SK-N-SH (cell line): ENCODE measurements at regions not wholly inside any gene's neighbourhood (a gene's known extent, or its start where the extent isn't known, plus 50 kb on each side); places are given as distances from the start of the nearest gene placed in this dataset.

Experiments used
- CTCF ChIA-PET: fragments of 300-600, 350-600 bp; formaldehyde crosslinking; extraction: SDS; loops from one replicate; lab custom pipeline; 2021; lab: Yijun Ruan, JAX
- POLR2A ChIA-PET: fragments of 350-600 bp; sonication (Branson Sonifier 250); formaldehyde crosslinking; extraction: SDS; loops from one replicate; lab custom pipeline; 2020; ENCODE audit warnings: antibody characterized with exemption, inconsistent platforms; lab: Yijun Ruan, JAX
- DNase-seq: peaks from one replicate; pipeline ENCODE4 v3.0.0; 2012
- H2AFZ ChIP-seq: fragments of 200-600 bp; sonication (generic); 2 replicates; pipeline ENCODE4 v1.8.1; 2016; ENCODE audit warnings: antibody characterized with exemption, mild to moderate bottlenecking, low read depth
- H3F3A ChIP-seq: fragments of 200-600 bp; sonication (generic); replicated peaks from 2 replicates; pipeline ENCODE3; 2016; ENCODE audit warnings: antibody characterized with exemption, mild to moderate bottlenecking; ENCODE audit not compliant: insufficient read depth
- H3K27ac ChIP-seq, 2 experiments: fragments of 200-500 bp in 1 of 2; fragments of 200-600 bp in 1 of 2; sonication (Bioruptor generic) in 1 of 2; sonication (generic), shearing (Covaris generic) in 1 of 2; 2 replicates each; pipeline versions ENCODE4 v1.5.1 to v1.6.1; 2014 to 2016; ENCODE audit warnings: low read depth in 2 of 2, inconsistent platforms in 1 of 2, low read length in 1 of 2, mild to moderate bottlenecking in 1 of 2, mixed read lengths in 1 of 2
- H3K27me3 ChIP-seq: fragments of 200-600 bp; sonication (generic), shearing (Covaris generic); 2 replicates; pipeline ENCODE4 v1.6.1; 2016; ENCODE audit warnings: mixed run types; ENCODE audit not compliant: insufficient read depth
- H3K36me3 ChIP-seq, 2 experiments: fragments of 200-500 bp in 1 of 2; fragments of 200-600 bp in 1 of 2; sonication (Bioruptor generic) in 1 of 2; sonication (generic) in 1 of 2; replicated peaks in 1 of 2; 2 replicates each; pipeline versions ENCODE3 to v1.5.1; 2014 to 2016; ENCODE audit warnings: low read length in 1 of 2, mild to moderate bottlenecking in 1 of 2; ENCODE audit not compliant: insufficient read depth in 2 of 2, control insufficient read depth in 1 of 2
- H3K4me1 ChIP-seq, 2 experiments: fragments of 200-500 bp in 1 of 2; fragments of 200-600 bp in 1 of 2; sonication (Bioruptor generic) in 1 of 2; sonication (generic), shearing (Covaris generic) in 1 of 2; 2 replicates each; pipeline versions ENCODE4 v1.5.1 to v1.6.1; 2014 to 2016; ENCODE audit warnings: low read depth in 1 of 2, low read length in 1 of 2, mixed run types in 1 of 2; ENCODE audit not compliant: insufficient read depth in 2 of 2, control insufficient read depth in 1 of 2
- H3K4me2 ChIP-seq: fragments of 200-600 bp; sonication (generic), shearing (Covaris generic); 2 replicates; pipeline ENCODE4 v1.6.1; 2017; ENCODE audit warnings: mixed run types
- H3K4me3 ChIP-seq, 2 experiments: fragments of 200-500 bp in 1 of 2; fragments of 200-600 bp in 1 of 2; sonication (Bioruptor generic) in 1 of 2; sonication (generic), shearing (Covaris generic) in 1 of 2; 2 replicates each; pipeline versions ENCODE4 v1.5.1 to v1.8.1; 2014 to 2016; ENCODE audit warnings: low read depth in 2 of 2, inconsistent platforms in 1 of 2, low read length in 1 of 2, mild to moderate bottlenecking in 1 of 2, mixed read lengths in 1 of 2, moderate library complexity in 1 of 2
- H3K79me2 ChIP-seq: fragments of 200-600 bp; sonication (generic); 2 replicates; pipeline ENCODE4 v1.8.1; 2017; ENCODE audit warnings: mild to moderate bottlenecking; ENCODE audit not compliant: insufficient read depth
- H3K9ac ChIP-seq: fragments of 200-600 bp; sonication (generic); 2 replicates; pipeline ENCODE4 v1.6.1; 2017; ENCODE audit warnings: mixed run types
- H3K9me2 ChIP-seq: fragments of 200-600 bp; sonication (generic); 2 replicates; pipeline ENCODE4 v1.6.1; 2017; ENCODE audit warnings: mixed run types
- H3K9me3 ChIP-seq: fragments of 200-600 bp; sonication (generic); 2 replicates; pipeline ENCODE4 v1.6.1; 2017; ENCODE audit warnings: mixed run types, mild to moderate bottlenecking, moderate library complexity
- H4K20me1 ChIP-seq: fragments of 200-600 bp; sonication (generic); 2 replicates; pipeline ENCODE4 v1.6.1; 2017; ENCODE audit warnings: mild to moderate bottlenecking, mixed run types; ENCODE audit not compliant: insufficient read depth
- CHD2 ChIP-seq: fragments of 150-350 bp; IDR thresholded peaks from 2 replicates; pipeline ENCODE4 v1.6.1; 2018; ENCODE audit warnings: low read length; ENCODE audit not compliant: partially characterized antibody
- EZH2phosphoT487 ChIP-seq: fragments of 200-600 bp; sonication (generic); IDR thresholded peaks from 2 replicates; pipeline ENCODE4 v1.6.1; 2017; ENCODE audit warnings: low read depth, mixed run types, mild to moderate bottlenecking, antibody characterized with exemption, moderate library complexity, borderline replicate concordance
- FOSL2 ChIP-seq: IDR thresholded peaks from 2 replicates; pipeline ENCODE4 v1.4.0; 2012; ENCODE audit warnings: low read depth, mild to moderate bottlenecking, moderate library complexity, borderline replicate concordance
- FOXJ3 ChIP-seq: sonication (generic); formaldehyde crosslinking; IDR thresholded peaks from 2 replicates; pipeline ENCODE4 v1.5.1; 2020; ENCODE audit warnings: mild to moderate bottlenecking, missing genetic modification reagents
- GABPA ChIP-seq: IDR thresholded peaks from 2 replicates; pipeline ENCODE4 v1.4.0; 2012; ENCODE audit warnings: low read depth, mild to moderate bottlenecking
- IRF3 ChIP-seq: fragments of 150-350 bp; IDR thresholded peaks from 2 replicates; pipeline ENCODE4 v1.6.1; 2016; ENCODE audit warnings: mild to moderate bottlenecking, low read depth, low read length
- MAX ChIP-seq: IDR thresholded peaks from 2 replicates; pipeline ENCODE4 v1.4.0; 2012; ENCODE audit warnings: low read depth
- NFIC ChIP-seq: IDR thresholded peaks from 2 replicates; pipeline ENCODE4 v1.4.0; 2012; ENCODE audit warnings: borderline replicate concordance
- POLR2AphosphoS5 ChIP-seq: IDR thresholded peaks from 2 replicates; pipeline ENCODE4 v1.6.1; 2012; ENCODE audit warnings: low read depth, low read length
- RFX5 ChIP-seq: IDR thresholded peaks from 2 replicates; pipeline ENCODE4 v1.6.1; 2012; ENCODE audit warnings: mild to moderate bottlenecking, improper control_type of control experiment, low read length
- RXRA ChIP-seq: IDR thresholded peaks from 2 replicates; pipeline ENCODE4 v1.4.0; 2012; ENCODE audit warnings: low read depth, mild to moderate bottlenecking, borderline replicate concordance
- SIN3A ChIP-seq: IDR thresholded peaks from 2 replicates; pipeline ENCODE4 v1.6.1; 2012; ENCODE audit warnings: low read depth, mild to moderate bottlenecking, low read length, moderate library complexity, borderline replicate concordance
- SMC3 ChIP-seq: IDR thresholded peaks from 2 replicates; pipeline ENCODE4 v1.6.1; 2012; ENCODE audit warnings: low read depth, low read length, improper control_type of control experiment
- TAF1 ChIP-seq: IDR thresholded peaks from 2 replicates; pipeline ENCODE4 v1.6.1; 2012; ENCODE audit warnings: low read depth, mild to moderate bottlenecking, low read length, moderate library complexity, borderline replicate concordance
- TCF12 ChIP-seq: IDR thresholded peaks from 2 replicates; pipeline ENCODE4 v1.4.0; 2012
- TEAD4 ChIP-seq: IDR thresholded peaks from 2 replicates; pipeline ENCODE4 v1.4.0; 2012; ENCODE audit warnings: mild to moderate bottlenecking, borderline replicate concordance; ENCODE audit not compliant: insufficient read depth
- USF1 ChIP-seq: IDR thresholded peaks from 2 replicates; pipeline ENCODE4 v1.4.0; 2012; ENCODE audit warnings: low read depth, borderline replicate concordance
- ZBTB33 ChIP-seq: IDR thresholded peaks from 2 replicates; pipeline ENCODE4 v1.4.0; 2012; ENCODE audit warnings: low read depth, borderline replicate concordance
- TF ChIP-seq, protein P1 (sequence below): fragments of 150-350 bp; IDR thresholded peaks from 2 replicates; pipeline ENCODE4 v1.6.1; 2017; ENCODE audit warnings: antibody characterized with exemption, low read length, low read depth, borderline replicate concordance
- TF ChIP-seq, protein P2 (sequence below): fragments of 200-600 bp; sonication (generic); IDR thresholded peaks from 2 replicates; pipeline ENCODE4 v1.6.1; 2017; ENCODE audit warnings: antibody characterized with exemption, mild to moderate bottlenecking, moderate library complexity

- Histone ChIP-seq H3K79me2 (no peaks in the 10 kb centered on the region), H3K27me3 (no peaks in the 10 kb centered on the region), H3K4me1 (no peaks in the 10 kb centered on the region), H3F3A (no peaks in the 10 kb centered on the region), H3K9me2 (no peaks in the 10 kb centered on the region), H3K36me3 (no peaks in the 10 kb centered on the region), H3K4me2 (no peak overlapping the region), H3K27ac (no peak overlapping the region), H3K9ac (no peak overlapping the region), H3K9me3 (no peaks in the 10 kb centered on the region), H3K4me3 (no peak overlapping the region), H4K20me1 (no peaks in the 10 kb centered on the region), H2AFZ (no peak overlapping the region)
- TF ChIP-seq MAX (no peak), FOXJ3 (CRISPR knock-in tag) (no peak), RFX5 (no peak), TAF1 (no peak), USF1 (no peak), TEAD4 (no peak), TCF12 (no peak), POLR2AphosphoS5 (no peak), FOSL2 (no peak), IRF3 (no peak), RXRA (no peak), GABPA (no peak), NFIC (no peak), SIN3A (no peak), EZH2phosphoT487 (no peak), SMC3 (no peak), ZBTB33 (no peak), CHD2 (no peak)
- TF ChIP-seq, protein P1, sequence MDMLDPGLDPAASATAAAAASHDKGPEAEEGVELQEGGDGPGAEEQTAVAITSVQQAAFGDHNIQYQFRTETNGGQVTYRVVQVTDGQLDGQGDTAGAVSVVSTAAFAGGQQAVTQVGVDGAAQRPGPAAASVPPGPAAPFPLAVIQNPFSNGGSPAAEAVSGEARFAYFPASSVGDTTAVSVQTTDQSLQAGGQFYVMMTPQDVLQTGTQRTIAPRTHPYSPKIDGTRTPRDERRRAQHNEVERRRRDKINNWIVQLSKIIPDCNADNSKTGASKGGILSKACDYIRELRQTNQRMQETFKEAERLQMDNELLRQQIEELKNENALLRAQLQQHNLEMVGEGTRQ: no peak
- TF ChIP-seq, protein P2, sequence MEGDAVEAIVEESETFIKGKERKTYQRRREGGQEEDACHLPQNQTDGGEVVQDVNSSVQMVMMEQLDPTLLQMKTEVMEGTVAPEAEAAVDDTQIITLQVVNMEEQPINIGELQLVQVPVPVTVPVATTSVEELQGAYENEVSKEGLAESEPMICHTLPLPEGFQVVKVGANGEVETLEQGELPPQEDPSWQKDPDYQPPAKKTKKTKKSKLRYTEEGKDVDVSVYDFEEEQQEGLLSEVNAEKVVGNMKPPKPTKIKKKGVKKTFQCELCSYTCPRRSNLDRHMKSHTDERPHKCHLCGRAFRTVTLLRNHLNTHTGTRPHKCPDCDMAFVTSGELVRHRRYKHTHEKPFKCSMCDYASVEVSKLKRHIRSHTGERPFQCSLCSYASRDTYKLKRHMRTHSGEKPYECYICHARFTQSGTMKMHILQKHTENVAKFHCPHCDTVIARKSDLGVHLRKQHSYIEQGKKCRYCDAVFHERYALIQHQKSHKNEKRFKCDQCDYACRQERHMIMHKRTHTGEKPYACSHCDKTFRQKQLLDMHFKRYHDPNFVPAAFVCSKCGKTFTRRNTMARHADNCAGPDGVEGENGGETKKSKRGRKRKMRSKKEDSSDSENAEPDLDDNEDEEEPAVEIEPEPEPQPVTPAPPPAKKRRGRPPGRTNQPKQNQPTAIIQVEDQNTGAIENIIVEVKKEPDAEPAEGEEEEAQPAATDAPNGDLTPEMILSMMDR: no peak
- CTCF ChIA-PET: no interaction called here
- POLR2A ChIA-PET: no interaction called here
- no peak for DNase-seq
Observed at GRCh38 chr4:96146686-96147085, 306.8 kb downstream of the PDHA2 start.
